ENCODE measurements at regions not wholly inside any gene's neighbourhood (a gene's known extent, or its start where the extent isn't known, plus 50 kb on each side); places are given as distances from the start of the nearest gene placed in this dataset.

- Histone ChIP-seq H3K4ac (ENCODE audit: low read depth, low read length) (no peak overlapping the region), H4K20me1 (ENCODE audit: insufficient read depth, low read length) (peaks cover 4% of the 10 kb centered on the region; the same call in 1 of the 2 replicates), H3K36me3 (ENCODE audit: control insufficient read depth, insufficient read depth, low read length) (peaks cover 5% of the 10 kb centered on the region), H2BK15ac (ENCODE audit: low read depth, low read length) (no peak overlapping the region), H3K9me3 (ENCODE audit: control insufficient read depth, insufficient read depth, low read length) (no peaks in the 10 kb centered on the region), H4K5ac (ENCODE audit: low read depth, low read length) (no peak overlapping the region), H2AK5ac (ENCODE audit: low read depth, low read length) (no peak overlapping the region), H4K91ac (ENCODE audit: insufficient read depth, low read depth, low read length) (no peak overlapping the region), H3K4me3 (ENCODE audit: insufficient read depth, low read depth, low read length) (no peak overlapping the region), H3K9ac (ENCODE audit: low read depth, low read length) (no peak overlapping the region), H3K18ac (ENCODE audit: low read depth, low read length) (no peak overlapping the region), H2AFZ (replicated peaks; ENCODE audit: low read length, poor library complexity) (no peak overlapping the region), H3K79me1 (ENCODE audit: low read depth in 1 of 2, low read length in 2 of 2) (peaks cover 21 to 52% of the 10 kb centered on the region in 2 experiments), H4K8ac (ENCODE audit: low read depth in 2 of 2, low read length in 2 of 2) (no peak overlapping the region), H3K14ac (replicated peaks; ENCODE audit: low read depth, low read length) (no peak overlapping the region), H3K9me1 (ENCODE audit: insufficient read depth, low read length) (peaks cover 6% of the 10 kb centered on the region), H2BK120ac (ENCODE audit: low read depth, low read length) (no peak overlapping the region), H2AK9ac (replicated peaks; ENCODE audit: low read depth, low read length, poor library complexity) (no peak overlapping the region), H2BK20ac (ENCODE audit: low read depth, low read length) (no peak overlapping the region), H3K4me1 (ENCODE audit: control insufficient read depth, insufficient read depth, low read length) (peaks cover 2% of the 10 kb centered on the region; the same call in 1 of the 2 replicates), H3K27ac (ENCODE audit: insufficient read depth, low read length) (no peak overlapping the region), H3K23ac (ENCODE audit: low read depth, low read length) (no peak overlapping the region), H3K4me2 (ENCODE audit: low read depth, low read length) (no peak overlapping the region), H3K56ac (ENCODE audit: extremely low read depth, insufficient read depth, low read length) (no peak overlapping the region), H3K27me3 (ENCODE audit: control insufficient read depth, insufficient read depth, low read length) (no peaks in the 10 kb centered on the region), H2BK5ac (ENCODE audit: low read depth, low read length, poor library complexity, severe bottlenecking) (no peak overlapping the region)
- CTCF ChIA-PET = interaction anchor here (1.0 kb wide), 1 partner anchor 12 kb away, joined by 3 read pairs; no protein-coding TSS in a partner anchor
- POLR2A ChIA-PET (ENCODE audit: unreplicated experiment) = no interaction called here
- dilution Hi-C loops (cut with HindIII; ENCODE audit: low sequenced_read_pairs, unreplicated experiment) (no loop called here), intact Hi-C loops (cut with micrococcal nuclease) (no loop called here), in situ Hi-C loops (cut with MboI; ENCODE audit: low sequenced_read_pairs) (no loop called here)
- 100% methylated on average over 1 of the region's 3 CpGs; no CpG with 5 or more reads in 1 of the 2 experiments for WGBS, 2 experiments (ENCODE audit: extremely low coverage in 2 of 2, insufficient read length in 1 of 2)
- no peak for TF ChIP-seq RFX5 (IDR thresholded peaks at IDR 0.05; ENCODE audit: low read depth, low read length)
- TF ChIP-seq CEBPB (IDR thresholded peaks at IDR 0.05; ENCODE audit: low read depth, low read length) = no peak
- no peak for TF ChIP-seq FOS (IDR thresholded peaks at IDR 0.05; ENCODE audit: low read depth, low read length)
- TF ChIP-seq ELK1 (IDR thresholded peaks at IDR 0.05; ENCODE audit: borderline replicate concordance, low read depth, low read length) = no peak
- no peak for TF ChIP-seq RAD21 (IDR thresholded peaks at IDR 0.05; ENCODE audit: low read length)
- TF ChIP-seq NFE2L2 (IDR thresholded peaks at IDR 0.05; ENCODE audit: low read depth, low read length) = no peak
- no peak for TF ChIP-seq RCOR1 (IDR thresholded peaks at IDR 0.05; ENCODE audit: insufficient replicate concordance, low read length)
- TF ChIP-seq BHLHE40 (IDR thresholded peaks at IDR 0.05; ENCODE audit: low read depth, low read length) = no peak
- no peak for ATAC-seq (ENCODE audit: low read depth)
- BruUV-seq (replicated peaks) = no TSS peak
- DNase-seq = no peak
These were observed 142.3 kb downstream of the KLF12 start for GRCh38 chr13:73991884-73992283.
